Dermis blood vessel endothelial cell (primary cell): ENCODE measurements at regions not wholly inside any gene's neighbourhood (a gene's known extent, or its start where the extent isn't known, plus 50 kb on each side); places are given as distances from the start of the nearest gene placed in this dataset.

Experiments used
- DNase-seq: peaks from one replicate; pipeline ENCODE4 v3.0.0; 2010

- DNase-seq: peak; percentile 11
These were observed 1935.1 kb upstream of the PIK3C3 start for GRCh38 chr18:40019797-40020392.

DNA sequence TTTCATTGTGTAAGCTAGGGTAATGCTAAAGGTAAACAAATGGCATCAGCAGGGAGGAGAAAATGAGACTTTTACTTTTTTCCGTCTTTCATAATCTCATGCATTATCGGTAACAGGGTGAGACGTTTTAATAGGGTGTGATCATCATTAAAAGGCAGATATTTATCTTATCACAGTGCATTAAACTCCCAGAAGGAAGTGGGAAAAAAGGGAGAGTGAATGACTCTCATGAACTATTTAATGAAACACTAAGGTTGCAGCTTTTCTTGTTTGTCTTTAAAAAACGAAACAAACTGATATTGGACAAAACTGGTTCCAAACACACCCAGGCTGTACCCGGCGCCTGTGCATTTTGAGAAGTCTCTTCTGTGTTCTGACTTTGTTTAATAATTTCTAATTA lies 1936.8 kb upstream of the PIK3C3 start:
- DNase-seq: peak; percentile 10

GRCh38 chr18:40017021-40017420 lies 1938.0 kb upstream of the PIK3C3 start:
- peak; percentile 77 for DNase-seq

DNA sequence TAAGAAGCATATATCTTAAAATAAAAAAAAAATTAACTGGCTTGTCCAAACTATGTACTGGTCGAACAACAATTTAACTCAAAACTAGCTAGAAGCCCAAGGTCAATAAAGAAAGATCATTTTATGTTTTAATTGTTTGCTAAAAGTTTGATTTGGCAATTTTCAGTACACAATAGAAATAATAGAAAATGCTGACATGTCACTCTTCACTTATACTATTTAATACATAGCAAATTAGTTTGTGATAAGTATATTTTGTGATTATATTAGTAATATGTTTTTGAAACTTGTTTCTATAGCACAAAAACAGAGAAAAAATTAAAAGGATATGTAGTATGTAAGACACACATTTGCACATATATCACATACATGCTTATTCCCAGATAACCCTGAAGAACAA lies 1938.6 kb upstream of the PIK3C3 start:
- DNase-seq: no peak

DNA sequence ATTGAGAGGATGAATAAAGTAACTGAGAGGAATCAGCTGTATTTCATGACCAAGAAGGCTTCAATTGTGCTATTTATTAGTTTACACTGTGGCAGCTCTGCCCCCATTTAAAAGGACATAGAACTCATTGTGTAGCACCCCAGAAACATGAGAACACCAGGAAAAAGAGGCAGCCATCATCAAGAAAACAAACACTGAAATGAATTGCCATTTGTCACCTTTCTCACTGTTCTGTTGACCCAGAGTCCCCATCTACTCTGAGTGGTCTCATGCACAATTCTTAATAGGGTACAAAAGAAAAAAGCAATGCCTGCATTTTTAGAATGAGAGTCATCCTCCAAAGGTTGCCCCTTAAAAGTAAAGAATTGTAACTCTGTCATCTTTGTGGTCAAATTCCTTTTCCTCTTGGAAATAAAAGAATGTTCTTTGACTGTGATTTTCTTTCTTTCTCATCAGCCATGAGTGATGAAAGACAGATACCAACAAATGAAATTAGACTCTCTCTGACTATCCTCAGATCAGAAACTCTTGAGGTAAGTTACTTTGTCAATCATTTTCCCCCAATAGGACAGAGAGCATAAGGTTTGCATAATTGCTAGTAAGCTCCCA lies 1941.9 kb upstream of the PIK3C3 start:
- no peak for DNase-seq

DNA sequence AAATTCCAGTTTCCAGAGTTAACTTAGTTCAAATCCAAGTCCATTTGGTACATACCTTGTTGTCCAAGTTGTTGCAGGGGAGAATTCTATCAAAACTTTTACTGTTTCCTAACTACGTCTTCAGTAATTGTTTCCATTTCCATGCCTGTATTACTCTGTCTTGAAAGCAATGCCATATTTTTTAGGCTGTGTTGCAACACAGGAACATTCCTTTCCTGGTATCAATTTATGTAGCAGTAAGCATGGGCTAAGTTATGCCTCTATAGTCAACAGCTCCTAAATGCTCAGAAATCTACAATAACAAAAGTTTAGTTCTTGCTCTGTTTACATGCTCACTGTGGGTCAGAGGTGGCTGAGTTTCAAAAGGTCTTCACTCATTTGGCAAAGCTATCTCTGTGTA lies 1943.8 kb upstream of the PIK3C3 start:
- DNase-seq: no peak

DNA sequence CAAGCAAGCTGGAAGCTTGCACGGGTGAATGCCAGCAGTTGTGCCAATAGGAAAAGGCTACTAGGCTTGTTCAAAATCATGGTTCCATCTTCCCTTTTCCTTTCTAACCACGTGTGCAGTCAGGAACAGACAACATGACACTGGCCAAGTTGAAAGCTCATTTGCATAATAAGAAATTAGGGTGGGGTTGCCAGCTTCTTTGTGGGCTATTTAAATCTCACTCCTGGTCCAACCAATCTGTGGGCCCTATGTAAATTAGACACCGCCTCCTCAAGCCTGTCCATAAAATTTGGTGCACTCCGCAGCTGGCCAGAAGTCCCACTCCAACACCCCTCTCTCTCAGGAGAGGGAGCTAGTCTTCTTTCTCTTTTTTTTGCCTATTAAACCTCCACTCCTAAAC lies 1948.4 kb upstream of the PIK3C3 start:
- no peak for DNase-seq

- no peak for DNase-seq
These were observed 1950.8 kb upstream of the PIK3C3 start for GRCh38 chr18:40004246-40004645.

GRCh38 chr18:39998317-39998716 lies 1956.7 kb upstream of the PIK3C3 start:
- no peak for DNase-seq

DNA sequence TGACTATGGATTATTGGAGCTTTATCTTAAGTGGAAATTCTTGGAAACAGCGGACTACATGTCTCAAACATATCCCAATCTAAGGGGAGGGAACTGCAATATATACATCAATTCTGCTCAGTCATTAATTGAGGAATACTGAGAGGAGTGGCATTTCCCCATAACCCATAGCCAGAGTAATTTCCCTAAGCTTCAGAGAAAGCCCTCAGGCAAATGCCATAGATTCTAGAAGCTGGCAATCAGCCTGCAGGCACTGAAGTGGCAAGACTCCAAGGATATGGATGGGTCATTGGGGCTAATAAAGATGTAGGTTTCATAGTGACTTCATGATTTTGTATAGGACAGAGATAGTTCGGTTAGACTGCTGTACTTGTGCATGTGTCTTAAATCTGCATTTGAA lies 1960.5 kb upstream of the PIK3C3 start:
- no peak for DNase-seq

DNA sequence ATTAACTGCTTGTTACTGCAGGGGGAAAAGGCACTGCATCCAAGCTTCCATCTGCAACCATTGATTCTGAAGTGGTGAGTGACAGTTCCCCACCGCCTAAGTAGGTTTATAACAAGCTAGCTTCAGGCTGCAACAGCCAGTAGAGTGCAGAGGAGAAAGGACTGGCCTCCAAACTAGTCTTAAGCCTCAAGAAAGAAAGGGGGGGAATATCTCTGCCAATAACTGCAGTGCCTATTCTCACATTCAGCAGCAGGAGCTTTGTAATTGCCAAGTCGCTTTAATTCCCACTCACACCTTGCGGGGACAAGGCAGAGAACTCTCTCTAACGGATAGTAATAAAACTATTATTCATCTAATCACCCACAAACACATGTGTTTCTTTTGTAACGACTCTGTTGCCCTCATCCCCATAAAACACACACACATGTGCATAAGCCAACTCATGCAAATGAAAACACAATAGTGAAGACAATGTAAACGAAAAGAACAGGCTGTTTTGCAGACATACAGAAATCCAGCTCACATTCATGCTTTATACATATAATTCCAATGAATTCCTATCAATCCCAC lies 1963.3 kb upstream of the PIK3C3 start:
- DNase-seq: no peak

DNA sequence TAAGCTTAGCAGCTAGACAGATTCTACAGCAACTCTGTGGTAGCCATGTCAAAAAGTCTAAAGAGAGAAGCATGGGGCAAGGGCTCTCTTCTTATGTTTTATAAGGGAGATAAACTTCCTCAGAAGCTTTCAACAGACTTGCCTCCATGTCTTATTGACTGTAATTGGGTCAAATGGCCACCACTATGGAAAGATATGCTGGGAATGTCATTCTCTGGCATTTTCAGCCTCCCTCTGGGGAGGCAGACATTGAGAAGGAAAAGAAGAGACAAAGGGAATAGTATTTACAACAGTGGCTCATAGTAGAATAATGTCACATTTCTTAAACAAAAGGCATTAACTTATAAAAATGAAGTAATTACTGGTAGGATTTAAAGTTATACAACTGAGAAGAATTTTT lies 1964.5 kb upstream of the PIK3C3 start:
- DNase-seq: no peak

DNA sequence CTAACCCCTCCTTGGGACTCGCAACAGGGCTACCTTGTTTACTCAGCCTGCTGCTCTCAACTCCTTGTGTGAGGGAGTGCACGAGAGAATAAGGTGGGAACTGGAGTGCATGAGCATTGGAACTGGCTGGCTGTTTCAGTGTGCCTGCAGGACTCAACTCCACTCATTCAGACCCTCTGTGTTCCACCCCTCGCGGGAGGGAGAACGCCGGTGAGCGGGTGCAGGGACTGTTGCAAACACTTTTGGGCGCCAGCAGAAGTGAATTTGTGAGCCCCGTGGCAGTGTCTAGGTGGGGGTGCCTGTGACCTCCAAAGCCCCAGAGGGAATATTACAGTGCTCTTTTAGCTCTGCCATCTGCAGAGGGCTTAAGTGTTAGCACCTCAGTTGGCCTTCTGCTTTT lies 1978.3 kb upstream of the PIK3C3 start:
- DNase-seq: no peak

- DNase-seq: no peak
These were observed 1982.5 kb upstream of the PIK3C3 start for GRCh38 chr18:39972521-39972920.

GRCh38 chr18:39969803-39970494 lies 1985.1 kb upstream of the PIK3C3 start:
- peak; percentile 95 for DNase-seq

GRCh38 chr18:39966275-39966674 lies 1988.8 kb upstream of the PIK3C3 start:
- peak; percentile 26 for DNase-seq

DNA sequence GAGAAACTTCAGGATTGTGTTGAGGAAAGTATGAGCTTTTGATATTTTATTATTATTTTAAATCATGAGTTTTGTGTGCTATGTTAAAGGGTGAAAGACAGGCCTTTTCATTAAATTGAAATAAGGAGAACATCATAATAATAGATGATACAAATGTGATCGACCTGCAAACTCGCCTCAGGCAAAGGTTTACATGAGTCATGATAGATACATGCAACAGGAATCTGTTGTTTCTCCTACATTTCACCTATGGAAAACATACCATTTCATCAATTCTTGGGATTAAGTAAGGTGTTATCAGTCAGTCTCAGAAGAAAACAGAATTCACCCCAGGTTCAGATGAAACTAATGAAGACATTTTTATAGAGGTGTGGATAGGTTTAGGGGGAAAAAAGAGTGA lies 1992.5 kb upstream of the PIK3C3 start:
- no peak for DNase-seq

DNA sequence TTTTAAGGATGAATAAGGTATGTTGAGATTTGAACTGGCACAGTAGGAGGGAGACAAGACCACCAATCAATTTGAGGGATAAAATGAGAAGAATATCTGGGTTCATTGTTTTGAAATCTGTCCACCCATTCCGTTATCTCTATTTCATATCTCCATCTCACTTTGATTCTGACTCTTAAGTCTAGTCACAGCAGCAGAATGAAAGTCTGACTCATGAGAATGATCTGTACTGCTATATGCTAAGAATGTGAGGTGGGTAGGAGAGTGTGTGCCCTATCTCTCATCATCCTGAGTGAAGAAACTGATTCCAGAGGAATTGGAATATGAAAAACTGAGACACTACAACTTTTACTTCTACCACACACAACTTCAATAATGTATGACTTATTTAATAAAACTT lies 1994.5 kb upstream of the PIK3C3 start:
- peak; percentile 21 for DNase-seq

DNA sequence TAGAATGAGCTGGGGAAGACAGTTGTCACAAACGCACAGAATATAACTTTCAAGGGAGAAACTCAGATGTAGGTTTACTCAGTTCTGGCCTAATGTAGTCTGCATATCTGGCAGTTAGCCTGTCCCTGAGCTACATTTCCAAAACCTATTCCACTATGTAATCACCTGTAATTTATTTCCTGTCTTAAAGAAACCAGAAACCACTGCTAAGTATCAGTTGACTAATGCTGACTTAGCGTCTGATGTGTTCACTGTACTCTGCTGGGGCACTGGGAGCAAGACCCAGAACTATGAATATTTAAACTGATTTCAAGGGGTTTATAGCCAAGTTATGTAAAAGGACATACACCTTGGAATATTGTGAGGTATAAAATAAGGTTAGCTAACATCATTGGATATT lies 1995.2 kb upstream of the PIK3C3 start:
- DNase-seq: no peak

GRCh38 chr18:39958876-39959275 lies 1996.2 kb upstream of the PIK3C3 start:
- no peak for DNase-seq

DNA sequence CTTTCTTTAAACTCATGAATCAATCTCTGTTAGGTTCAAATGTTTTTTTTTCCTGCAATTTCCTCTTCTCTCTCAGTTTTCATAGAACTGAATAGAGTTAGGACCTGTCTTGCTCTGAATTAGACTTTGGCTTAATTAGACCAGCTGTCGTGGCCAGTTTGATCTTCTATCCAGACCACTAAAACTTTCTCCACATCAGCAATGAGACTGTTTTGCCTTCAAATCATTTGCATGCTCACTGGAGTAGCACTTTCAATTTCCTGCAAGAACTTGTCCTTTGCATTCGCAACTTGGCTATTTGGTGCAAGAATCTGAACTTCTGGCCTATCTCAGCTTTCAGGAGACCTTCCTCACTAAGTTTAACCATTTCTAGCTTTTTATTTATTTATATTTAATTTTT lies 2002.2 kb upstream of the PIK3C3 start:
- DNase-seq: no peak

- DNase-seq: no peak
These were observed 2003.8 kb upstream of the PIK3C3 start for GRCh38 chr18:39951142-39951720.

DNA sequence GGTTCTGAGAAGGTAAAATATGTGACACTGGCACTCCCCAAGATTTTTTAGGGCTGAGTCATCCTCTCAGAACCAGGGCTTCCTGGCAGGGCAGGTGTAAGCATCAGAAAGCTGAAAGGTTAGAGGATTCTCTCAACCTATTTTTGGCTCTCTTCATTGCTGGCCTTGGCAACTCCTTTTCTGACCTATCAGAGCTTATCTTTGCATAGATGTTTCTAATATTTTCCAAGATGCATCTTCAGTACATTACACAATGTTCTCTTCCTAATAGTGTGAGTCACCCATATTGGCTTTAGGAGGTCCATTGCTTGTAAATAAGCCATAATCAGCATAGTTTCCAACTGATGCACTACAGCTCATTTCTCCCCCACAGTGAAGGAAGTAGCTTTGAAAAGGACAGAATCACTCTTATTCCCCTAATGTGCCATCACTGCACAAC lies 2008.4 kb upstream of the PIK3C3 start:
- DNase-seq: peak; percentile 87

DNA sequence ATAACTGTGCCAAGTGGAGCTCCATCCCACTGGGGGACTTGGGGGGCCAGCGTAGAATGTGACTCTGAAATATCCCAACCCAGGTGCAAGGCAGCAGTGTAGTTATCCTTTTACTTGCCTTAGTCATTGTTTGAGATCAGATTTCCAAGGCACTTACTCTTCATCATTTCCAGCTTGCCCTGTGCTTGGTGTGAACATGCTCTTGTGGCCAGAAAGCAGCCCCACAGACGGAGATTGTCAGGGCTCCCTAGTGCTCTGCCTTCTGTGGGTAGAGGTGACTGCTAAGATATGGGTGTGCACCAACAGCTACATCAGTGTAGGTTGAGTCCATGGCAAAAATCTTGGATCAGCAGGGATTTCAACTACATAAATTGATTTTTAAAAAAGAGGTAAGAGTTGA lies 2010.0 kb upstream of the PIK3C3 start:
- no peak for DNase-seq
